GM23248 (cell line): ENCODE measurements at regions not wholly inside any gene's neighbourhood (a gene's known extent, or its start where the extent isn't known, plus 50 kb on each side); places are given as distances from the start of the nearest gene placed in this dataset.
"Not testable (repeated sequence)": the region's sequence is repeated elsewhere in the genome, so short reads cannot be mapped to it uniquely, and the experiment has no call there.

Experiments
- DNase-seq: peaks from one replicate; pipeline ENCODE4 v3.0.0-alpha.2; 2015
- H2AFZ ChIP-seq: fragments of 200-600 bp; sonication (generic); 2 replicates; pipeline ENCODE4 v1.6.1; 2016; ENCODE audit warnings: antibody characterized with exemption
- H3F3A ChIP-seq: fragments of 200-600 bp; sonication (generic); 2 replicates; pipeline ENCODE4 v1.6.1; 2016; ENCODE audit warnings: mild to moderate bottlenecking, antibody characterized with exemption, mixed run types; ENCODE audit not compliant: insufficient read depth
- H3K27ac ChIP-seq: fragments of 200-600 bp; sonication (generic); 2 replicates; pipeline ENCODE4 v1.5.1; 2016; ENCODE audit warnings: mild to moderate bottlenecking
- H3K27me3 ChIP-seq: fragments of 200-600 bp; sonication (generic); replicated peaks from 2 replicates; pipeline ENCODE4 v1.6.1; 2016; ENCODE audit warnings: mild to moderate bottlenecking; ENCODE audit not compliant: insufficient read depth
- H3K36me3 ChIP-seq: fragments of 200-600 bp; sonication (generic); 2 replicates; pipeline ENCODE4 v1.6.1; 2016; ENCODE audit warnings: low read depth, mild to moderate bottlenecking
- H3K4me1 ChIP-seq: fragments of 200-600 bp; sonication (generic); 2 replicates; pipeline ENCODE4 v1.6.1; 2016; ENCODE audit warnings: mild to moderate bottlenecking; ENCODE audit not compliant: insufficient read depth
- H3K4me2 ChIP-seq: fragments of 200-600 bp; sonication (generic); one replicate; pipeline ENCODE4 v1.6.1; 2016; ENCODE audit warnings: mild to moderate bottlenecking; ENCODE audit not compliant: unreplicated experiment
- H3K4me3 ChIP-seq: fragments of 200-600 bp; sonication (generic); 2 replicates; pipeline ENCODE4 v1.5.1; 2016; ENCODE audit warnings: mild to moderate bottlenecking
- H3K79me2 ChIP-seq: fragments of 200-600 bp; sonication (generic); 2 replicates; pipeline ENCODE4 v1.6.1; 2016; ENCODE audit warnings: mild to moderate bottlenecking; ENCODE audit not compliant: insufficient read depth
- H3K9ac ChIP-seq: fragments of 200-600 bp; sonication (generic); 2 replicates; pipeline ENCODE4 v1.6.1; 2016; ENCODE audit warnings: mild to moderate bottlenecking
- H3K9me2 ChIP-seq: fragments of 200-600 bp; sonication (generic); 2 replicates; pipeline ENCODE4 v1.6.1; 2016; ENCODE audit warnings: mixed run types, mild to moderate bottlenecking, moderate library complexity; ENCODE audit not compliant: insufficient read depth
- H3K9me3 ChIP-seq: fragments of 200-600 bp; sonication (generic); one replicate; pipeline ENCODE4 v1.6.1; 2017; ENCODE audit warnings: low read depth
- H4K20me1 ChIP-seq: fragments of 200-600 bp; sonication (generic); 2 replicates; pipeline ENCODE4 v1.6.0; 2016; ENCODE audit not compliant: insufficient read depth
- EZH2 ChIP-seq: fragments of 200-600 bp; sonication (generic); IDR thresholded peaks from 2 replicates; pipeline ENCODE4 v1.6.1; 2018; ENCODE audit warnings: antibody characterized with exemption, mild to moderate bottlenecking; ENCODE audit not compliant: insufficient read depth, poor library complexity, severe bottlenecking
- EZH2phosphoT487 ChIP-seq: fragments of 200-600 bp; sonication (generic); IDR thresholded peaks from 2 replicates; pipeline ENCODE4 v1.6.1; 2018; ENCODE audit warnings: antibody characterized with exemption, moderate library complexity, mild to moderate bottlenecking, low read depth; ENCODE audit not compliant: insufficient read depth
- WGBS, 2 experiments: methylation state at CpG; one replicate each; pipeline ENCODE4 v1.1.6; 2015 to 2017; ENCODE audit warnings: low lambda C conversion rate in 2 of 2, low coverage in 1 of 2; ENCODE audit errors: missing lambda C conversion rate in 2 of 2; 5-methylcytosine and 5-hydroxymethylcytosine counted together
- in situ Hi-C: fragments of 300-500 bp; cut with MboI; formaldehyde crosslinking; loops from 2 replicates; pipeline ENCODE4 v1.15.0; 2020

DNA sequence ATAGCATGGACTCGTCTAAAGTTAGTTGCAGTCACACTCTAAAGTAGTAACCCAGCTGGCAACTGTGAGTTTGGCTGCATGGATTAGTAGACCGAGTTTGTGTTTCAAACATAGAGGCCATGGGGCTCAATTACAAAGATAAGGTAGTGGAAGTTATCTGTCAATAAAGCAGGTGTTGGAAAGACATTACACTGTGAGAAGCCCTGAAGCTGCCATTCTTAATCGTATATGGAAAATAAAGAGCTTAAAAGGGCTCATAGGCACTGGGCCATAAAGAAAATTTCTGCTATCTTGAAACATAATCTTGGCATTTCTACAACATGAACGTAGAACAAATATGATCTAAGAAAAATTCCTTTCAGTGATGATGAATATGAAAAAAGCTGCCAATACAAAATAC lies 837.7 kb downstream of the REEP3 start:
- no peak overlapping the region for H3K9ac ChIP-seq
- H4K20me1 ChIP-seq = no peaks in the 10 kb centered on the region
- no peaks in the 10 kb centered on the region for H3K79me2 ChIP-seq
- H3K27me3 ChIP-seq = no peaks in the 10 kb centered on the region
- no peak overlapping the region for H2AFZ ChIP-seq
- TF ChIP-seq EZH2 (no peak), EZH2phosphoT487 (no peak)
- in situ Hi-C loops = no loop called here
- WGBS, 2 experiments = 16 to 19% methylated on average over 4 of the region's 4 CpGs
- H3K4me3 ChIP-seq = no peak overlapping the region
- H3K9me3 ChIP-seq = no peaks in the 10 kb centered on the region
- H3K36me3 ChIP-seq = no peaks in the 10 kb centered on the region
- H3K4me2 ChIP-seq = no peak overlapping the region
- no peaks in the 10 kb centered on the region for H3K9me2 ChIP-seq
- no peak for DNase-seq
- no peak overlapping the region for H3K27ac ChIP-seq
- H3F3A ChIP-seq = no peaks in the 10 kb centered on the region
- no peaks in the 10 kb centered on the region for H3K4me1 ChIP-seq

DNA sequence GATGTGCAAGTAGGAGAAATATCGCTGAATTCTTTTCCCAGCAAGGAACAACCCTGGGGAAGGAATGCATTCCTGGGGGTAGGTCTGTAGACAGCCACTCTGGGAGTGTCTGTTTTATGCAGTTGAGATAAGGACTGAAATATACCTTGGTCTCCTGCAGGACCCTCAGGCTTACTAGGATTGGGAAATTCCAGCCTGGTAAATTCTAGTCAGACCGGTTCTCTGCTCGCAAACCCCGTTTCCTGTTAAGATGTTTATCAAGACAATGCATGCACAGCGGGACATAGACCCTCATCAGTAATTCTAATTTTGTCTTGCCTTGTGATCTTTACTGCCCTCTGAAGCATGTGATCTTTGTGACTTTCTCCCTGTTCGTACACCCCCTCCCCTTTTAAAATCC lies 839.0 kb downstream of the REEP3 start:
- WGBS, 2 experiments = 58 to 59% methylated on average over 6 of the region's 6 CpGs
- in situ Hi-C loops, H3K27ac ChIP-seq, H3K4me3 ChIP-seq, H3F3A ChIP-seq, H2AFZ ChIP-seq, H3K4me2 ChIP-seq, DNase-seq, H3K4me1 ChIP-seq, H3K27me3 ChIP-seq, H4K20me1 ChIP-seq, H3K36me3 ChIP-seq, H3K9me3 ChIP-seq, H3K79me2 ChIP-seq, H3K9me2 ChIP-seq, H3K9ac ChIP-seq: not testable (repeated sequence)

DNA sequence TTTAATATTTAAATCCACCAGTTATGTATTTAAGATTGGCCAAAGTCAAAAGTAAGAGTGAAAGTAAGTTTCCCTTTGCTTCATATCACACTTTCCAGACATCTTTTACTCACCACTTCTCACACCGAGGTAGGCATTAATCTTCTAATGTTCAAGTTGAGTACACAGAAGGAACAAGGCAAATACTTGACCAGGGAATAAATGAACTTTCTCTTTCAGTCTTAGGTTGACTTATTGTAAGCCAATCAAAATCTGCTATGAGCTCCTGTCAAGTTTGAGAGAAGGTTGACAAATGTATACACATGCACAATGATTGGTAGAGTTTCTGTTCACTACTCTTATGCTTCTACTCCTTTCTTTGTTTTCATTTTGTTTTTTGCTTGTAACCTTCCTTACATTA lies 842.5 kb downstream of the REEP3 start:
- Histone ChIP-seq H3K9me2 (no peaks in the 10 kb centered on the region), H3K4me2 (no peak overlapping the region), H3K4me1 (no peaks in the 10 kb centered on the region), H3K4me3 (no peak overlapping the region), H3K27me3 (no peaks in the 10 kb centered on the region), H3F3A (no peaks in the 10 kb centered on the region), H2AFZ (no peak overlapping the region), H4K20me1 (no peaks in the 10 kb centered on the region), H3K27ac (no peak overlapping the region), H3K9ac (no peak overlapping the region), H3K79me2 (no peaks in the 10 kb centered on the region), H3K9me3 (no peaks in the 10 kb centered on the region), H3K36me3 (no peaks in the 10 kb centered on the region)
- WGBS, 2 experiments = 11 to 29% methylated on average over 1 of the region's 1 CpG
- no peak for DNase-seq
- TF ChIP-seq EZH2 (no peak), EZH2phosphoT487 (no peak)
- in situ Hi-C loops = no loop called here

DNA sequence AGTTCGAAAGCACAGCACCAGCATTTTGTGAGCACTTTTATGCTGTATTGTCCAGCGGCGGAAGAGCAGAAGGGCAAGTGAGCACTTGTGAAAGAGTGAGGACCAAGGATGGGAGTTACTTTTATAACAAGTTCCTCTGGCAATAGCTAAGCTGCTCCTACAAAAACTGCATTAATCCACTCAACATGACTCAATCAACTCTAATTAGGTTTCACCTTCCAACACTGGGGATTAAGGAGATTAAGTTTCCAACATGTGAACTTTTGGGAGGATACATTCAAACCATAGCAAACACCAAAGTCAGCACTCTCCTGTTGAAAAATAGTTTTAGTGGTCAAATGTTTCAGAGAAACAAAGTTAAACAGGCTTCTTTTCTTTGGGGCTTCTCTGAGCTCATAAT lies 844.5 kb downstream of the REEP3 start:
- in situ Hi-C loops = no loop called here

GRCh38 chr10:64368298-64368697 lies 847.1 kb downstream of the REEP3 start:
- TF ChIP-seq EZH2 (no peak), EZH2phosphoT487 (no peak)
- Histone ChIP-seq H3K27ac (no peak overlapping the region), H3K9me2 (no peaks in the 10 kb centered on the region), H4K20me1 (no peaks in the 10 kb centered on the region), H2AFZ (no peak overlapping the region), H3F3A (no peaks in the 10 kb centered on the region), H3K4me3 (no peak overlapping the region), H3K4me1 (no peaks in the 10 kb centered on the region), H3K79me2 (no peaks in the 10 kb centered on the region), H3K4me2 (no peak overlapping the region), H3K9ac (no peak overlapping the region), H3K27me3 (no peaks in the 10 kb centered on the region), H3K9me3 (no peaks in the 10 kb centered on the region), H3K36me3 (no peaks in the 10 kb centered on the region)
- WGBS, 2 experiments = 10 to 18% methylated on average over 3 of the region's 3 CpGs
- DNase-seq = no peak
- in situ Hi-C loops = no loop called here

More for the DNA sequence above, 844.5 kb downstream of the REEP3 start:
- H3K36me3 ChIP-seq = no peaks in the 10 kb centered on the region
- H3F3A ChIP-seq = no peaks in the 10 kb centered on the region
- no peak for DNase-seq
- H3K9ac ChIP-seq = no peak overlapping the region
- no peak overlapping the region for H3K27ac ChIP-seq
- WGBS, 2 experiments = 46 to 52% methylated on average over 3 of the region's 3 CpGs
- TF ChIP-seq EZH2phosphoT487 (no peak), EZH2 (no peak)
- no peaks in the 10 kb centered on the region for H3K79me2 ChIP-seq
- H2AFZ ChIP-seq = no peak overlapping the region
- no peaks in the 10 kb centered on the region for H3K27me3 ChIP-seq
- H3K4me1 ChIP-seq = no peaks in the 10 kb centered on the region
- no peaks in the 10 kb centered on the region for H4K20me1 ChIP-seq
- H3K9me2 ChIP-seq = no peaks in the 10 kb centered on the region
- no peak overlapping the region for H3K4me2 ChIP-seq
- no peak overlapping the region for H3K4me3 ChIP-seq
- H3K9me3 ChIP-seq = no peaks in the 10 kb centered on the region
